ENCODE measurements at regions not wholly inside any gene's neighbourhood (a gene's known extent, or its start where the extent isn't known, plus 50 kb on each side); places are given as distances from the start of the nearest gene placed in this dataset.
A peak's percentile ranks its signal among the peaks of the same experiment; 100 is the strongest.

GRCh38 chr4:173091958-173092357 is 76.7 kb upstream of the GALNT7 start:
- Mint-ChIP-seq H3K4me1 (peaks cover 48% of the 10 kb centered on the region), H3K9me3 (no peaks in the 10 kb centered on the region), H3K27ac (peak overlapping the region; percentile 25), H3K4me3 (peak overlapping the region; percentile 29), H3K27me3 (ENCODE audit: insufficient read depth, low read depth, poor library complexity) (peaks cover 2% of the 10 kb centered on the region), H3K36me3 (ENCODE audit: low read depth) (no peaks in the 10 kb centered on the region)
- ATAC-seq: peak; percentile 81
- Histone ChIP-seq H4K20me1 (replicated peaks; ENCODE audit: insufficient read depth) (no peaks in the 10 kb centered on the region), H3F3A (replicated peaks; ENCODE audit: low read depth) (no peaks in the 10 kb centered on the region), H3K79me2 (replicated peaks; ENCODE audit: insufficient read depth) (no peaks in the 10 kb centered on the region), H3K4me1 (ENCODE audit: insufficient read depth) (peaks cover 36% of the 10 kb centered on the region), H3K36me3 (ENCODE audit: insufficient read depth) (no peaks in the 10 kb centered on the region), H3K27me3 (ENCODE audit: insufficient read depth) (no peaks in the 10 kb centered on the region), H3K4me2 (peak overlapping the region; percentile 37), H3K9me2 (ENCODE audit: insufficient read depth) (no peaks in the 10 kb centered on the region), H3K4me3 (peak overlapping the region; percentile 19; the same call in 1 of the 2 replicates), H3K27ac (ENCODE audit: low read depth) (0 out of 2 replicates have a peak overlapping the region, but pooled peaks have one; percentile 9), H2AFZ (no peak overlapping the region)
- peak; percentile 64 for DNase-seq (ENCODE audit: low spot score)
- TF ChIP-seq NANOG (IDR thresholded peaks at IDR 0.05; ENCODE audit: borderline replicate concordance) (peak; percentile 30), CREB1 (CRISPR knock-in tag; IDR thresholded peaks at IDR 0.05; ENCODE audit: low read depth) (no peak), ZNF331 (CRISPR knock-in tag; IDR thresholded peaks at IDR 0.05; ENCODE audit: low read depth) (no peak), CTCF (conservative IDR thresholded peaks at IDR 0.05; ENCODE audit: low read depth in 2 of 2) (no peak), POLR2AphosphoS5 (IDR thresholded peaks at IDR 0.05; ENCODE audit: low read depth) (no peak), ETS1 (IDR thresholded peaks at IDR 0.05) (no peak)

- ATAC-seq: no peak
- H3K27me3 ChIP-seq (ENCODE audit: insufficient read depth): no peaks in the 10 kb centered on the region
- no peak for TF ChIP-seq STAT1 (IDR thresholded peaks at IDR 0.05; ENCODE audit: unreplicated experiment)
- TF ChIP-seq EZH2 (IDR thresholded peaks at IDR 0.05; ENCODE audit: low read depth, unreplicated experiment): no peak
- no peak for TF ChIP-seq EZH2phosphoT487 (IDR thresholded peaks at IDR 0.05; ENCODE audit: unreplicated experiment)
- TF ChIP-seq POLR2AphosphoS5 (IDR thresholded peaks at IDR 0.05; ENCODE audit: low read depth): no peak
- H3K27ac ChIP-seq (ENCODE audit: low read depth): no peak overlapping the region
- Mint-ChIP-seq H3K4me1 (peaks cover 46% of the 10 kb centered on the region), H3K36me3 (ENCODE audit: low read depth) (no peaks in the 10 kb centered on the region), H3K27me3 (ENCODE audit: insufficient read depth, low read depth, poor library complexity) (peaks cover 2% of the 10 kb centered on the region), H3K9me3 (peaks cover 3% of the 10 kb centered on the region; the same call in 1 of the 3 replicates), H3K4me3 (no peak overlapping the region), H3K27ac (no peak overlapping the region)
- no peaks in the 10 kb centered on the region for H4K20me1 ChIP-seq (replicated peaks; ENCODE audit: insufficient read depth)
- H3K9me2 ChIP-seq (ENCODE audit: insufficient read depth): no peaks in the 10 kb centered on the region
- H3K79me2 ChIP-seq (replicated peaks; ENCODE audit: insufficient read depth): no peaks in the 10 kb centered on the region
- no peak overlapping the region for H3K4me3 ChIP-seq
- H3K4me1 ChIP-seq (ENCODE audit: insufficient read depth): peaks cover 36% of the 10 kb centered on the region
- no peak overlapping the region for H2AFZ ChIP-seq
- peak overlapping the region; percentile 37 for H3K4me2 ChIP-seq
- no peaks in the 10 kb centered on the region for H3F3A ChIP-seq (replicated peaks; ENCODE audit: low read depth)
- no peak for DNase-seq (ENCODE audit: low spot score)
- no peaks in the 10 kb centered on the region for H3K36me3 ChIP-seq (ENCODE audit: insufficient read depth)
These were observed 75.2 kb upstream of the GALNT7 start for GRCh38 chr4:173093361-173093760.
